ENCODE measurements at regions not wholly inside any gene's neighbourhood (a gene's known extent, or its start where the extent isn't known, plus 50 kb on each side); places are given as distances from the start of the nearest gene placed in this dataset.

- TF ChIP-seq SAP30 (IDR thresholded peaks at IDR 0.05; ENCODE audit: insufficient read depth, insufficient replicate concordance, low read length) (no peak), RNF2 (IDR thresholded peaks at IDR 0.05; ENCODE audit: borderline replicate concordance, low read depth, low read length, missing control alignments, poor library complexity, severe bottlenecking) (no peak), HDAC6 (IDR thresholded peaks at IDR 0.05; ENCODE audit: low read depth, low read length) (no peak)
Measured at GRCh38 chr20:40441771-40442170, 247.3 kb downstream of the MAFB start (continued).
